Endothelial cell (in vitro differentiated cells): ENCODE measurements at regions not wholly inside any gene's neighbourhood (a gene's known extent, or its start where the extent isn't known, plus 50 kb on each side); places are given as distances from the start of the nearest gene placed in this dataset.

Source experiments
- DNase-seq: peaks from one replicate; pipeline ENCODE4 v3.0.0; 2021; ENCODE audit warnings: low spot score
- H3K27ac Mint-ChIP-seq: one replicate; pipeline ENCODE4 v1.8.0; 2021; ENCODE audit warnings: mixed read lengths, inconsistent platforms; ENCODE audit not compliant: unreplicated experiment
- H3K27me3 Mint-ChIP-seq: one replicate; pipeline ENCODE4 v1.8.0; 2021; ENCODE audit warnings: mild to moderate bottlenecking, moderate library complexity, mixed read lengths, inconsistent platforms; ENCODE audit not compliant: unreplicated experiment
- H3K36me3 Mint-ChIP-seq: one replicate; pipeline ENCODE4 v1.8.0; 2021; ENCODE audit warnings: mild to moderate bottlenecking, low read depth, mixed read lengths, inconsistent platforms; ENCODE audit not compliant: unreplicated experiment
- H3K4me1 Mint-ChIP-seq: one replicate; pipeline ENCODE4 v1.8.0; 2021; ENCODE audit warnings: mild to moderate bottlenecking, mixed read lengths, inconsistent platforms; ENCODE audit not compliant: unreplicated experiment
- H3K4me3 Mint-ChIP-seq: one replicate; pipeline ENCODE4 v1.8.0; 2021; ENCODE audit warnings: mild to moderate bottlenecking, mixed read lengths, inconsistent platforms; ENCODE audit not compliant: unreplicated experiment
- H3K9me3 Mint-ChIP-seq: one replicate; pipeline ENCODE4 v1.8.0; 2021; ENCODE audit warnings: mixed read lengths, inconsistent platforms; ENCODE audit not compliant: unreplicated experiment
- CTCF ChIP-seq: fragments of 200-600 bp; sonication (generic); IDR thresholded peaks from one replicate; pipeline ENCODE4 v1.5.0; 2021; ENCODE audit warnings: antibody characterized with exemption; ENCODE audit not compliant: unreplicated experiment

GRCh38 chr7:130923930-130924329 is 189.9 kb upstream of the KLF14 start:
- DNase-seq: no peak
- Mint-ChIP-seq H3K27ac (no peak overlapping the region), H3K36me3 (no peaks in the 10 kb centered on the region), H3K27me3 (peaks cover 1% of the 10 kb centered on the region), H3K4me3 (no peak overlapping the region), H3K9me3 (no peaks in the 10 kb centered on the region), H3K4me1 (peaks cover 3% of the 10 kb centered on the region)
- no peak for TF ChIP-seq CTCF

GRCh38 chr7:130925136-130925794 is 191.3 kb upstream of the KLF14 start:
- H3K9me3 Mint-ChIP-seq: no peaks in the 10 kb centered on the region
- no peak overlapping the region for H3K4me3 Mint-ChIP-seq
- no peak for DNase-seq
- no peak for TF ChIP-seq CTCF
- peaks cover 5% of the 10 kb centered on the region for H3K4me1 Mint-ChIP-seq
- peaks cover 1% of the 10 kb centered on the region for H3K27me3 Mint-ChIP-seq
- no peak overlapping the region for H3K27ac Mint-ChIP-seq
- H3K36me3 Mint-ChIP-seq: no peaks in the 10 kb centered on the region

- Mint-ChIP-seq H3K4me3 (no peak overlapping the region), H3K27ac (no peak overlapping the region), H3K36me3 (no peaks in the 10 kb centered on the region), H3K4me1 (peaks cover 5% of the 10 kb centered on the region), H3K27me3 (no peaks in the 10 kb centered on the region), H3K9me3 (no peaks in the 10 kb centered on the region)
- no peak for DNase-seq
- TF ChIP-seq CTCF: no peak
Observed at GRCh38 chr7:130926001-130926691, 192.1 kb upstream of the KLF14 start.

GRCh38 chr7:130927062-130927461 is 193.1 kb upstream of the KLF14 start:
- H3K36me3 Mint-ChIP-seq: no peaks in the 10 kb centered on the region
- no peak for TF ChIP-seq CTCF
- H3K27me3 Mint-ChIP-seq: no peaks in the 10 kb centered on the region
- DNase-seq: no peak
- peaks cover 5% of the 10 kb centered on the region for H3K4me1 Mint-ChIP-seq
- H3K27ac Mint-ChIP-seq: no peak overlapping the region
- H3K9me3 Mint-ChIP-seq: no peaks in the 10 kb centered on the region
- H3K4me3 Mint-ChIP-seq: no peak overlapping the region

GRCh38 chr7:130927564-130927963 is 193.6 kb upstream of the KLF14 start:
- H3K27ac Mint-ChIP-seq: no peak overlapping the region
- no peak overlapping the region for H3K4me3 Mint-ChIP-seq

More at GRCh38 chr7:130927564-130927963, 193.6 kb upstream of the KLF14 start:
- no peak for TF ChIP-seq CTCF
- Mint-ChIP-seq H3K4me1 (peaks cover 5% of the 10 kb centered on the region), H3K27me3 (no peaks in the 10 kb centered on the region), H3K36me3 (no peaks in the 10 kb centered on the region), H3K9me3 (no peaks in the 10 kb centered on the region)
- no peak for DNase-seq
